PC-3 (cell line): ENCODE measurements at regions not wholly inside any gene's neighbourhood (a gene's known extent, or its start where the extent isn't known, plus 50 kb on each side); places are given as distances from the start of the nearest gene placed in this dataset.

ENCODE experiments used
- ATAC-seq: fragments of 200-7000 bp; cut with Tn5 transposase; 2 replicates; pipeline ENCODE4 v1.9.1; 2020; ENCODE audit warnings: mild to moderate bottlenecking, moderate library complexity
- BruUV-seq: library from RNA; stranded (reverse); fragments of 400-500 nt; replicated peaks from 2 replicates; lab custom pipeline; 2021; lab: Mats Ljungman, UMichigan
- CTCF ChIA-PET: fragments of 300-600 bp; sonication (Branson Sonifier 250); formaldehyde crosslinking; loops from one replicate; lab custom pipeline; 2022; ENCODE audit warnings: antibody characterized with exemption; lab: Charles Lee
- POLR2A ChIA-PET: fragments of 300-600 bp; sonication (Branson Sonifier 250); formaldehyde crosslinking; loops from one replicate; lab custom pipeline; 2022; ENCODE audit warnings: antibody characterized with exemption; ENCODE audit not compliant: unreplicated experiment; lab: Charles Lee
- DNase-seq: peaks from one replicate; pipeline ENCODE4 v3.0.0-alpha.2; 2015
- H2AFZ ChIP-seq: fragments of 300-600 bp; sonication (generic); 2 replicates; pipeline ENCODE4 v1.6.0; 2016; ENCODE audit warnings: antibody characterized with exemption, low read length
- H3F3A ChIP-seq: fragments of 300-600 bp; sonication (generic); one replicate; pipeline ENCODE4 v1.6.0; 2017; ENCODE audit warnings: antibody characterized with exemption, low read length, control low read depth, mild to moderate bottlenecking; ENCODE audit not compliant: unreplicated experiment
- H3K27ac ChIP-seq: fragments of 300-600 bp; sonication (generic); 2 replicates; pipeline ENCODE4 v1.5.1; 2016; ENCODE audit warnings: mild to moderate bottlenecking, low read length
- H3K27me3 ChIP-seq: fragments of 300-600 bp; sonication (generic); 2 replicates; pipeline ENCODE4 v1.6.1; 2016; ENCODE audit warnings: low read length, mixed read lengths
- H3K36me3 ChIP-seq: fragments of 300-600 bp; sonication (generic); 2 replicates; pipeline ENCODE4 v1.6.1; 2016; ENCODE audit warnings: low read depth, mixed run types, low read length, mixed read lengths
- H3K4me1 ChIP-seq: fragments of 300-600 bp; sonication (generic); 2 replicates; pipeline ENCODE4 v1.5.1; 2016; ENCODE audit warnings: low read length; ENCODE audit not compliant: insufficient read depth
- H3K4me2 ChIP-seq: fragments of 300-600 bp; sonication (generic); 2 replicates; pipeline ENCODE4 v1.6.0; 2016; ENCODE audit warnings: low read length
- H3K4me3 ChIP-seq: fragments of 300-600 bp; sonication (generic); 2 replicates; pipeline ENCODE4 v1.5.1; 2016; ENCODE audit warnings: mild to moderate bottlenecking, low read length, mixed read lengths
- H3K79me2 ChIP-seq: fragments of 300-600 bp; sonication (generic); 2 replicates; pipeline ENCODE4 v1.6.1; 2017; ENCODE audit warnings: low read length, mixed read lengths
- H3K9ac ChIP-seq: fragments of 300-600 bp; sonication (generic); 2 replicates; pipeline ENCODE4 v1.6.0; 2016; ENCODE audit warnings: mild to moderate bottlenecking, low read length
- H3K9me2 ChIP-seq: fragments of 300-600 bp; sonication (generic); replicated peaks from 2 replicates; pipeline ENCODE4 v1.6.1; 2016; ENCODE audit warnings: mixed run types, low read length, mixed read lengths
- H3K9me3 ChIP-seq: fragments of 300-600 bp; sonication (generic); 2 replicates; pipeline ENCODE4 v1.6.1; 2016; ENCODE audit warnings: low read length, mixed read lengths
- H4K20me1 ChIP-seq: fragments of 300-600 bp; sonication (generic); 2 replicates; pipeline ENCODE4 v1.6.1; 2016; ENCODE audit warnings: low read length, mixed read lengths
- CTCF ChIP-seq: fragments of 300-600 bp; sonication (generic); conservative IDR thresholded peaks from 2 replicates; pipeline ENCODE4 v1.5.1; 2017; ENCODE audit warnings: antibody characterized with exemption, low read depth, mild to moderate bottlenecking, low read length
- EZH2 ChIP-seq: fragments of 300-600 bp; sonication (generic); IDR thresholded peaks from one replicate; pipeline ENCODE4 v1.6.1; 2017; ENCODE audit warnings: antibody characterized with exemption, mild to moderate bottlenecking, low read length; ENCODE audit not compliant: unreplicated experiment
- EZH2phosphoT487 ChIP-seq: fragments of 300-600 bp; sonication (generic); IDR thresholded peaks from 2 replicates; pipeline ENCODE4 v1.6.1; 2018; ENCODE audit warnings: mild to moderate bottlenecking, antibody characterized with exemption, low read length, borderline replicate concordance
- intact Hi-C: fragments of 100-400 bp; cut with micrococcal nuclease; formaldehyde crosslinking; loops from 2 replicates; pipeline ENCODE4 v1.9.0; 2023

GRCh38 chr15:70385711-70386110, 288.0 kb upstream of the TLE3 start:
- peaks cover 1% of the 10 kb centered on the region; the same call in 1 of the 2 replicates for H3K27me3 ChIP-seq
- no peak for TF ChIP-seq EZH2phosphoT487
- H3K79me2 ChIP-seq, result no peaks in the 10 kb centered on the region
- H3K4me2 ChIP-seq, result no peak overlapping the region
- H3K9ac ChIP-seq, result no peak overlapping the region
- no peaks in the 10 kb centered on the region for H3K9me2 ChIP-seq
- no peak for DNase-seq
- CTCF ChIA-PET, result no interaction called here
- H3F3A ChIP-seq, result no peaks in the 10 kb centered on the region
- H3K27ac ChIP-seq, result no peak overlapping the region
- H3K4me3 ChIP-seq, result no peak overlapping the region
- no peak for ATAC-seq
- BruUV-seq, result no TSS peak
- no peaks in the 10 kb centered on the region for H3K4me1 ChIP-seq
- POLR2A ChIA-PET, result no interaction called here
- no peaks in the 10 kb centered on the region for H3K9me3 ChIP-seq
- H2AFZ ChIP-seq, result no peak overlapping the region
- no peaks in the 10 kb centered on the region for H4K20me1 ChIP-seq
- H3K36me3 ChIP-seq, result no peaks in the 10 kb centered on the region
- intact Hi-C loops, result no loop called here

- no peaks in the 10 kb centered on the region for H3K9me2 ChIP-seq
- no peak for TF ChIP-seq EZH2
- no peak for ATAC-seq
- CTCF ChIA-PET, result no interaction called here
- H3K9ac ChIP-seq, result no peak overlapping the region
- H3K79me2 ChIP-seq, result no peaks in the 10 kb centered on the region
- no peak overlapping the region for H2AFZ ChIP-seq
- H3K9me3 ChIP-seq, result no peaks in the 10 kb centered on the region
- DNase-seq, result no peak
- no peaks in the 10 kb centered on the region for H3K27me3 ChIP-seq
- H3K27ac ChIP-seq, result no peak overlapping the region
- H3K4me1 ChIP-seq, result no peaks in the 10 kb centered on the region
- intact Hi-C loops, result no loop called here
- no peaks in the 10 kb centered on the region for H4K20me1 ChIP-seq
- no peaks in the 10 kb centered on the region for H3F3A ChIP-seq
- no TSS peak for BruUV-seq
- POLR2A ChIA-PET, result no interaction called here
- H3K4me2 ChIP-seq, result no peak overlapping the region
- H3K4me3 ChIP-seq, result no peak overlapping the region
- no peaks in the 10 kb centered on the region for H3K36me3 ChIP-seq
Observed at GRCh38 chr15:70385052-70385451, 287.3 kb upstream of the TLE3 start.

- Histone ChIP-seq H3K27ac (no peak overlapping the region), H3K79me2 (no peaks in the 10 kb centered on the region), H3K9me3 (no peaks in the 10 kb centered on the region), H3K27me3 (no peaks in the 10 kb centered on the region), H2AFZ (no peak overlapping the region), H3F3A (no peaks in the 10 kb centered on the region), H3K9me2 (no peaks in the 10 kb centered on the region), H3K4me3 (no peak overlapping the region), H3K9ac (no peak overlapping the region), H3K36me3 (no peaks in the 10 kb centered on the region), H4K20me1 (no peaks in the 10 kb centered on the region), H3K4me1 (no peaks in the 10 kb centered on the region), H3K4me2 (no peak overlapping the region)
- ATAC-seq, result no peak
- ChIA-PET CTCF (no interaction called here), POLR2A (no interaction called here)
- no peak for DNase-seq
- BruUV-seq, result no TSS peak
- intact Hi-C loops, result no loop called here
- TF ChIP-seq CTCF, result no peak
- no peak for TF ChIP-seq EZH2
- no peak for TF ChIP-seq EZH2phosphoT487
Observed at GRCh38 chr15:70383856-70384255, 286.1 kb upstream of the TLE3 start.
